8988T (cell line): ENCODE measurements at regions not wholly inside any gene's neighbourhood (a gene's known extent, or its start where the extent isn't known, plus 50 kb on each side); places are given as distances from the start of the nearest gene placed in this dataset.
"Not testable (repeated sequence)": the region's sequence is repeated elsewhere in the genome, so short reads cannot be mapped to it uniquely, and the experiment has no call there.

Source experiments
- DNase-seq: peaks from one replicate; pipeline ENCODE4 v3.0.0; 2011

DNA sequence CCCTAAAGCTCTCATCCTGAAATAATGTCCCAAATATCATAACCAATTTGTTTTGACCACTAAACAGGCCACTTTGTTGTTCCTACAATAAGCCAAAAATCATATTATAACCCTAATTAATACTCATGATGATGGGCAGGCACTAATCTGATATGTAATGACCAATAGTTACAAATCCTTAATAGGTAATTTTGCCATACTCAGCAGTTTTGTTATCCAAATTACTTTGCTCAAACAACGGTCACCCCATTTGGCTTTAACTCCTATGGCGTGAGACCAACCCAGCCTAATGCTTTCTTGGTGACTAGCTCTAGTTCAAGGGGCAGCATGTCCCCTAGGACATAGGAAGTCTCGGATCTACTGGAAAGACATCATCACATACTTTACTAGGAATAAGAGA is 123.2 kb upstream of the ID4 start:
- no peak for DNase-seq

DNA sequence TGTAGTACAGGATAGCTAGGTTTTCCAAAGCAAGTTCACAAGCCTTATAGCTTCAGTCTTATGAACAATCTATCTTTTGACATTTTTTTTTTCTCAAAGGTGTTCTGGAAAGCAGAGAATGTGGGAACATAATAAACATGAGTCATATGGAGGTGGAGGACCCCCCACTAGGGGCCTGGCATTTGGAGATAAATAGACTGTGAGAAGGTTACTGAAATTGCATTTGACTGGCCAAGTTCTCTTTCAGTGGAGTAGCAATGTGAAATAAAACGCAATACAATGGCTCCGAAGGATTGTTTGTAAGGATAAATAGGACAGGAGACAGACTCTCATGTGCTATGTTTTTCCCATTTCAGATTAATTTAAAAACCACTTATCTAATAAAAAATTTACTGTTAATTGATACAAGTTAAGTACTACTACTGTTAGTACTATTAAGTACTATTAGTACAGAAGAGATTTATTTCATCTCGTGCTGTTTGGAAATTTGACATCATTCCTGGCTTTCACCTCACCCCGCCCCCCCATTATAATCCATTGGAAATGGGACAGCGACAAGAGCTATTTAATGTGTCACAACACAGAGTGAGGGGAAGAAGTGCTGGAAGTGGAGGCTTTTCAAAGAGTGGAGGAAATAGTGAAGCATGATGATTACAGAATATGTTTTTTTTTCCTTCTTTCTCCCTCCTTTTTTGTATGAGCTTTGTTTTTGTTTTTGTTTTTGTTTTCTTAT is 122.6 kb upstream of the ID4 start:
- no peak for DNase-seq

DNA sequence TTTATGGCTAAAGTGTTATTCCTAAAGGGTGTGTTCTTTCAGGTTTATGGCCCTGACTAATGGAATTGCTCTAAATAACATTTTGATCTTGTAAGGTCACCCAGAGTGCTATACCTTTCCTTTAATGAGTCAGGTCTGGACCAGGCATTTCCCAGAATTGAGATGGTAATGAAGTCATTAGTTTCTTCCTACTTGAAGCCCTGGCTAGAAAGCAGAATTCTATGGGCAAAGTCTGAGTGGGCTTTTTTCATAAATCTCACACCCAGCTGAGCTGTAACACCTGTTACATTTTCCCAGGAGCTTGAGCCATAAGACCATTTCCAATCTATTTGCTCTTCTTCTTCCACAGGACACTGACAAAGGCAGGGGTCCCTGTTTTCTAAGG is 122.0 kb upstream of the ID4 start:
- no peak for DNase-seq

DNA sequence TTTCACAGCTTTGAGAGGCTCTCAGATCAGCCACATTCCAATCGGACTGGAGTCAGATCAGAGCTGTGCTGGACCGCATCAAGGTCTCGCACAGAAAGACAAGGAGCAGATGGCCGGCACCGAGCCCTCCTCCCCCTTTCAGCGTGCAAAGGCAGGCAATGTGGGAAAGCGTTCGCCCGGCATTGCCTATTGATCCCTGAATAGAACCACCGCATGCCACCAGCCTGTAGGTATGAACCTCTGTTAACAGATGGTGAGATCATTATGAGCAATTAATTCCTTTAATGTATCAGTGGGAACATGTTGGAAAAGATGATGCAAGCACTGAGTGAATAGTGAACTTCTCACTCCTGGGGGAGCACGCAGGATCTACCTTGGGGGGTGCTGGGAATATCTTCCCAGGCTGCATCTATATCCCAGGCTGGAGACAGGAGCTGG is 117.5 kb upstream of the ID4 start:
- no peak for DNase-seq

DNA sequence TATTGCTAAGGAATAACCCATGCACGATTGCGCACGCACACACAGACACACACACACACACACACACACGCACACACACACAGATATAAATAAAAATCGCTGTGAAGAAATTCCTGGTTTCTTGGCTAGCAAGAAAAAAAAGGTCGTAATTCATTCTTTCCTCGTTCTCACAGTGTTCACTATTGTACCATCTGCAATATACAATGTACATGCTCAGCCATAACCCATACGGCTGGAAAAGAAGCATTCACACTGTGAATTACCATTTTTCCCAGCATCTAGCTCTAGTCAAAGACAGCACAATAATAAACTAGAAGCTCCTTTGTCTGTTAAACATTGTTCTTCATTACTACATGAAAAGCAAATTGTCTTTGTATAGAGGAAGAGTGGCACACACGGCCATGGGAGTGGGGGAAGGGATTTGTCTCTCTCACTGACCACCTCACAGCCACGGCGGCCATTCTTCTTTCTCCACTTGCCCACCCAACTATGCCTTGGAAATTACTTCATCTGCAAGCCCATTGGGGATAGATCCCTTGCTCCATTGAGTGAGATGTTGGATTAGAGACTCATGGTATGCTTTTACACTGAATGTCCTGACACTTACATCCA is 115.3 kb upstream of the ID4 start:
- no peak for DNase-seq

DNA sequence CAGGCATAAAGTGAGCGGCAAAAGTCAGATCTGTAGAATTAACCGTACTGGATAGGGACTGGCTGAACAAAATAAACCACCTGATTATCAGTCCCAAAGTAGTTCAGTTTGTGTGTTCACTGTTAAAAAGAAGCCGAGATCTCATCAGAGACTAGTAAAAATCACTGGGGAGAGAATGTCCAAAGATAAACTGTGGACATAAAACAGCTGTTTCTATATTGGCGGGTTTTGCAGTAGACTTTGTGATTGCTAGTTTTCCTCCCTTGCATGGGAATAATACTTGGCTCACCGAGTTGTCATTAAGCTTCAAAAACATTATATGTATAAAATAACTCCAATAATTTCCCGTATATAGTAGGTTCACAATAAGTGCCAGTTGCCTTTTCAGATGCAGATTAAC is 114.2 kb upstream of the ID4 start:
- no peak for DNase-seq

DNA sequence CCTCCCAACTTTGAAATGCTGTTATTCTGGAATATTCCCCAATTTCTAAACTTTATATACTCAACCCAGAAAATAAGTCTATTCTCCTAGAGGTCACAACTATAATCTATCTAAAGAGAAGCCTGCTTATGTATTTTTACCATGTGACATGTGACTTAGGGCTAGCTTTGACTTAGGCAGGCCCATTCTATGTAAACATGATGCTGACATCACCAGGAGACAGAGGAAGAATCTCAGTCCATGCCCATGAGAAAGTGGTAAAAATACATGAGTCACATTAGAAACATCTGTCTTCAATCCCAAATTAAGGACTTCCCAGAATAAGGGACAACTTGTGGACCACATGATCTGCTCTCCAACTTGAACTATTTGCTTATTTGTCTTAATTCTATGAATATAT is 113.6 kb upstream of the ID4 start:
- DNase-seq = no peak

DNA sequence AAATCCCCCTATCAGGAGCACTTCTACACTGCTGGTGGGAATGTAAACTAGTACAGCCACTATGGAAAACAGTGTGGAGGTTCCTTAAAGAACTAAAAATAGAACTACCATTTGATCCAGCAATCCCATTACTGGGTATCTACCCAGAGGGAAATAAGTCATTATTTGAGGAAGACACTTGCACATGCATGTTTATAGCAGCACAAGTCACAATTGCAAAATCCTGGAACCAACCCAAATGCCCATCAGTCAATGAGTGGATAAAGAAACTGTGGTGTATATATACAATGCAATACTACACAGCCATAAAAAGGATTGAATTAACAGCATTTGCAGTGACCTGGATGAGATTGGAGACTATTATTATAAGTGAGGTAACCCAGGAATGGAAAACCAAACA is 111.7 kb upstream of the ID4 start:
- not testable (repeated sequence) for DNase-seq

DNA sequence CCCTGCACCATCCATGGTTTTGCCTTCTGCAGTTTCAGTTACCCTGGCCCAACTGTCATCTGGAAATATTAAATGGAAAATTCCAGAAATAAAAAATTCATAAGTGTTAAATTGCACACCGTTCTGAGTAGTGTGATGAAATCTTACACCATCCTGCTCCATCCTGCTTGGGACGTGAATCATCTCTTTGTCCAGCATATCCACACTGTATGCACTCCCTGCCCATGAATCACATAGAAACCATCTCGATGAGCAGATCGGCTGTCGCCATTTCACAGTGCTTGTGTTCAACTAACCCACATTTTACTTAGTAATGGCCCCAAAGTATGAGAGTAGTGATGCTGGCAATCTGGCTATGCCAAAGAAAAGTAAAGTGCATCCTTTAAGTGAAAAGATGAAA is 105.9 kb upstream of the ID4 start:
- no peak for DNase-seq

DNA sequence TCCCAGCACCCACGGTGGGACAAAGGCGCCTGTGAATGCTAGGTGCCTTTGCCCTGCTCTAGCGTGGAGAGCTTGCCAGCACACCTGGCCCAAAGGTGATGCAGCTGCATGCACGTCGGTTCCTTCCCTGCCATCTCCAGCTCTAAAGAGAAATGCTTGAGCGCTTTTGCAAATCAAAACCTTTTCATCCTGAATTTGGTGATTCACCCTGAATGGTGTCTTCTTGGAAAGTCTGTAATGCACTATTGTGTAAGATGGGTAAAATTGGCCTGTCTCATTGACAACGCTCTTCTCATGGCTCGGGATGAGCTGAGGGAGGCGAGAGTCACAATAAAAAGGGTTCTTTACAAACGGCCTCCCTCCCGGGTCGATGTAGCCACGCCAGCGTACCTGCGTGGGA is 103.1 kb upstream of the ID4 start:
- DNase-seq = no peak

DNA sequence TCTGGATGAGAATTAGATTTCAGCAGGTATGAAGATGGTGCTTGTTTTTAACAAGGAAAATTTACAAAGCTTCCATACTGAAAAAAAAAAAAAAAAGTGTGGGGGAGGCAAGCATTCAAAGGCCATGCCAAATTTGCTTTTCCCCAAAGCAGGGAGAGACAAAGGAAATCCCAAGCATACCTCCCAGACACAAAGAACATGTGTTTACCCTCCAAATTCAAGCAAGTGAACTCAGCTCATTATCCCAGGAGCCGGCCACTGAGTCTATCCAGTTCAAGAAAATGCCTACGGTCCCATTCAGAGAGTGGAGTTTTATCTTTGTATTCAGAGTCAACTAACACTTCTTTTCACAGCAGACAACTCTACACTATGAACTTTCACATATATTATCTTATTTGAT is 102.7 kb upstream of the ID4 start:
- DNase-seq = no peak

DNA sequence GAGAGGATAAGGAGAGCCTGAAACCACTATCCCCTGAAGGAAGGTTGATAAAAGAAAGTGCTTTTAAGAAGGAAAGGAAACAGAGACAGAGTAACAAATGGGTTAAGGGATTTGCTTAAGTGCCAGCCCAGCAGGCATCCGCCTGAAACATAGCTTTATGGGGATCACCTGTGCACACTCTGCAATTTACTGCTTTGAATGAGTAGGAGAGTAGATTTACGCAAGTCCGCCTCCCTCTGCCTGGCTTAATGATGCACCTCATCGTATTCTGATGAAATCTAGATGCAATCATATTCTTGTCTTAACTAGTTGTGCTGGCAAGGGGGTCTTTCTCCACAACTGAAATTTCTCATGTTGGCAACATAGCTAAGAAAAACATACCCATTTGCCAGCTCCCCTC is 101.1 kb upstream of the ID4 start:
- no peak for DNase-seq

DNA sequence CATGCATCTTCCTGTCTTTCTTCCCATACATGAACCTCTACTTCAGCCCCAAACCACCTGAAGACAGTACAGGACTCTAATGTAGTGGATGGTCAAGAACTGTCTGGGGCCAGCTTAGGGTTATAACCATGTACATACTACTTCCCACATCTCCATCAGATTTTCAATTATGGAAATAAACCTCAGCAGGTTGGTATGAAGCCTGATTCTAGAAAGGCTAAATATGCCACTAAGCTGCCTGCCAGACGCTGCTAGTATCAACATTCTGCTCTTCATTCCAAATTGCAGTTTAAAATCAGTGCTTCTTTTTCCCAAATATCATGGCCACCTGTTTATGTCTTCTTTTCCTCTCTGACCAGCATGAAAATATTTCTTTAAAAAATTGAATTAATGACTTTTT is 99.2 kb upstream of the ID4 start:
- no peak for DNase-seq

DNA sequence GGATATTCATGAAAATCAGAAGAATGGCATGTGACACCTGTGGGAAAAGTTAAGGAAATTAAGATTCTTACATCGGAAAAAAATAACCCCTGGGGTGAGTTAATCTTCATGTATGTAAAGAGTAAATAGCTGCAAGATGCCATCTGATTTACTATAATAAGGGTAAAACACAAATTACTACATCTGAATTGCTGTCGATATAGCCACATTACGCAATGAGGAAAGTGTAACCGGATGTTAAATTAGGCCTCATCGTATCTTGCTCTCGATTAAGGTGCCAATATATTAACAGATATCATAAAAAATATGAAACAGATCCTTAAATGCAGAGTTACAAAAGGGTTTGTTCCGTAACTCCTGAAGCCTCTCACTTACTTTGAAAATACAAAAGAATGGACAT is 87.4 kb upstream of the ID4 start:
- DNase-seq = no peak

DNA sequence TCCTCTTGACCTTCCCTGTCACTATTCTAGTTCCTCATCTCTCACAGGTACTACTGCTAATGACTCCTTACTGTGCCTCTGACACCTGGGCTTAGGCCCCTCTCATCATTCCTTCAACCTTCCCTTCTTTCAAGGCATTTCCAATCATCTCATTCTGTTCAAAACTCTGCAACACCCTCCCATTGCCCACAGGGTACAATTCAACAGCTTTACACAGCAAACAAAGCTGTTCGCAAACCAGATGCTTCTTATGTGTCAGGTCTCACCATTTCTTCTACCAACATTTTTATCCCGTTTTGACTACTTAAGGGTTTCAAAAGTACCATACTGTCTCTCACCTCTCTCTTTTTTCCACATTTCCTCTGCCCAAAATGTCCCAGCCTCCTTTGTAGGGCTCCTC is 84.4 kb upstream of the ID4 start:
- no peak for DNase-seq

DNA sequence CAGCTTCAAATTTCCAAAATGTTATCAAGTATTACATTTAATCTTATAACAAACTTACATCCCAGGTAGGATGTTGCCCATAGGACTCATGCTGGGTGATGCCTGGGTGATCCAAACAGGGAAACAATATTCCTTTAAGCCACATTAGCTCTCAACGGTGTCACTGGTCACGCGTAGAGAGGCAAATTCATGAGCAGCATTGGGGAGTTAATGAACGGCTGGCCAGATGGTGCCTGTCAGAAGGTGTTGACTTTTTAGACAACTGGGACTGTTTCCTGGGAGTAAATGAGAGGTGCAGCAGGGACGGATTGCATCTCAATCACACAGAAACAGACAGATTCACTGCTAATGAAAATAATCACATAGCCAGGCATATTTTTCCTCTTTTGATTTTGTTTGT is 83.3 kb upstream of the ID4 start:
- DNase-seq = no peak

DNA sequence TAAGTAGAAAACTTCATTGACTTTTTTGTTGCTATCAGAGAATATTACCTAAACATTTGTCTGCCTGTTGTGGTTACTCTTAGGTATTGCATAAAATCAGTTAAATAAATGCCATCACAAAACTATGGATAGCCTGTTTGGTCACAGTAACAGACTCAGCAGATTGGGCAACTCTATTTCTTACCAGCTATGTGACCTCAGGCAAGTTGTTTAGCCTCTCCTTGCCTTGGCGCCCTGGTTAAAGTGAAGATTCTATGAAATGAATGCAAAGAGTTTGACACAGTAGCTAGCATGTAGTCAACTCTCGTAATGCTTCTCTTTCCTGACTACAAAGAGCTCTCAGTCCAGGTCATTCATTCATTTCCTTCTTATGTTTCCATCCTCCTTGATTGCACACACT is 82.5 kb upstream of the ID4 start:
- DNase-seq = no peak

DNA sequence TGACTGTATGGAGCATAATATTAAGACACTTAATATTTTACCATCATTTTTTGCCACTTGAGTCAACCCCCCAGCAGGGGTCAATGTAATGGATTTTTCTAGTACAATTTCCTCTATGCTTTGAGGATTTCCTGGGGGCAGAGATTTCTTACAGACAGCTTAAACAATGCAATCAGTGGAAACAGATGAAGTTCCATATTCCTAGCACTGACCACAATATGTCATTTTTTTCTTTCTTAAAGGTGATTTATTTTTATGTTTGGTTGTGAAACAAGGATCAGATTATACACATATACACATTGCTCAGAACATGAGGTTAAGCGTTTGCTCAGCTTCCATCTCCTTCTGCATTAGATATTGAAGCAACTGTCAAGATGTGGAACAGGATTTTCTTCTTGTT is 82.0 kb upstream of the ID4 start:
- DNase-seq = no peak

DNA sequence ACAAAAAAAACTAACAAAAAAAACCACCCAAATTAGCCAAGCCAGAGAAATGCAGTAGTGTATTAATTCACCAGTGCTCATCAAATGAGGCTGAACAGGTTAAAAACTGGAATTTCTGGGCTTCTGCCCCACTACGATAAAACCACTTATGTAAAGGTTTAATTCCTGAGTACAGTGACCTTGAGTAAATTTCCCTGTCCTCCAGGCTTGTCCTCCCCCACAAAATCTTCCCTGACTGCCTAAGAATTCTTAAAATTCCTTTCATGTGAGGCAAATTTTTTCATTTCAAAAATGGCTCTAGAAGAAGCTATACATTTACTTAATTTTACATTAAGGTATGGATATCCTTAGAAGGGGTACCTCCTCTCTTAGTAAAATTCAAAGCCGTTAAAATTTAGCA is 80.1 kb upstream of the ID4 start:
- no peak for DNase-seq

DNA sequence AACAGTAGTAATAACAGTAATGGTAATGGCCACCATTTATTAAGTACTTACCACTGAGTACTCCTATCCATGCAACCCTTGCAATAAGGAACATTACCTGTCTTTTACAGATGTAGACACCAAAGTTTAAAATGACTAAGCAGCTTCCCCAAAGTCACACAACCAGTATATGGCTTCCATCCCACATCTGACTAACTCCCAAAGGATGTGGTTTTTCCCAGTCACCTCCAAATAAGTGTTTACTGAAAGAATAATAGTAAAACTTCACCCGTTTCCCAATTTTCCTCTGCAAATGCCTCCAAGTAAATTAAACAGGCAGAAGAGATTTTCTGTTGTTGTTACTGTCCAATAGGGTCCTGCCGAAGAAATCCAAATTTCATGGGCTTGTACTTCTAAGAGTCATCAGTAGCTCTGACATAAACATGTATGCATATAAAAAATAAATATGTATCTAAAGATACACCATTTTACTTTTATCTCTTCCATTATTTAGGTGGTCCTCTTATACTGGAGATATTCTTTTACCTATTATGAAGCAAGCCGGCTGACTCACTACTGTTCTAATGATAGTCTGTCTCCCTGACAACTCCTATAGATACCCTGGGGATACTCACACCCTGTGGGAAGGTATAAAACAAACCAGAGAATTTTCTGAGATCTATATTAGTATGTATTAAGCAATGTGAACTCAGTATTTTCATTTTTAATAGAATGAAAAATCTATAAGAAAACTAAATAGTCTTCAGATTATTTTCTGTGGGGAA is 77.9 kb upstream of the ID4 start:
- no peak for DNase-seq

DNA sequence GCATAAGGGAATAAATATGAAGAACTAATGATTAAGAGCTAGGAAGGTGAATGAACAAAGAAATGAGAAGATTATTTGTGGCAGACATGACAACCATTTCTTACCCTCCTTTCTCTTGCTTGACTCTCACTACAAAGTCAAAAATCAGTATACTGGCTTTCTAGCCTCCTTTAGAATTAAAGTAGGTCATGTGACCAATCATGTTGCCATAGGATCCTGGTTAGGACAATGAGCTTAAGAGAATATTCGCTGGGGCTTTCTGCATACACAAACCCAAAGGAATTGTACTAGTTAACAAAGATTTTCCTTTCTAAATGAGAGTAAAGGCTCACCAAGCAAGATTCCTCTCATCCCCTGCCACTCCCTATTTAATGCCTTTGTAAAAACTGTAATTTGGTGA is 76.0 kb upstream of the ID4 start:
- DNase-seq = no peak

DNA sequence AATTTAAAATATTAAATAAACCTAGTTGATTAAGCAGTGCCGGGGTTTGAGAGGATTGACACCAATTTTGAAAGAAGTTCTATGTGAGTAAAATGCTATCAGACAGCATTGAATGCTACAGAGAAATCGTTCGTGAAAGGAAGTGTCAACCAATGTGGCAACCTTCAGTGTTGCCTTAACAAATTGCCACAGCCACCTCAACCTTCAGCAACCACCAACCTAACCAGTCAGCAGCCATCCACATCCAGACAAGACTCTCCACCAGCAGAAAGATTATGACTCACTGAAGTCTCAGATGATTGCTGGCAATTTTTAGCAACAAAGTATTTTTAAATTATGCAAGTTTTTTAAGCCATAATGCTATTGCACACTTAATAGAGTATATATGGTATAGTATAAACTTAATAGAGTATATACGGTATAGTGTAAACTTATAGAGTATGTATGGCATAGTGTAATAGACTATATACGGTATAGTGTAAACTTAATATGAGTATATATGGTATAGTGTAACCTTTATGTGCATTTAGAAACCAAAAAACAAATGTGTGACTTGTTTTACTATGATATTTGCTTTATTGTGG is 65.3 kb upstream of the ID4 start:
- no peak for DNase-seq

DNA sequence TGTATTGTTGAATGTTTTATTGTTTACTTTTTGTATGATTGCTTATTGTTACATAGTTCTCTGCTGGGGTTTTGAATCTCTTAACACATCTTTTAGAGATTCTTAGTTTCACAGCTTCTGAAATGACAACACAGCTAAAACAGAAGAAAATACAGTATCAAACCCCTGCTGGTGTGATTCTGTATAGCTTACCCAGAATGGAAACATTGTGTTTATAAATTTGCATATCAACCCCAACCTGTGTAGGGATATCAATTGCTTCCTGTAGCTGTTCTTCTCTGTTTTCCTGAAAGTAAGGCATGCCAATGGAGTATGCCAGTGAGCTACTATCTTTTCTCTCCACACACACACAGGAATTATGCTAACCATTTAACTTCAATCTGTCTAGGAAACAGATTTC is 64.3 kb upstream of the ID4 start:
- no peak for DNase-seq

DNA sequence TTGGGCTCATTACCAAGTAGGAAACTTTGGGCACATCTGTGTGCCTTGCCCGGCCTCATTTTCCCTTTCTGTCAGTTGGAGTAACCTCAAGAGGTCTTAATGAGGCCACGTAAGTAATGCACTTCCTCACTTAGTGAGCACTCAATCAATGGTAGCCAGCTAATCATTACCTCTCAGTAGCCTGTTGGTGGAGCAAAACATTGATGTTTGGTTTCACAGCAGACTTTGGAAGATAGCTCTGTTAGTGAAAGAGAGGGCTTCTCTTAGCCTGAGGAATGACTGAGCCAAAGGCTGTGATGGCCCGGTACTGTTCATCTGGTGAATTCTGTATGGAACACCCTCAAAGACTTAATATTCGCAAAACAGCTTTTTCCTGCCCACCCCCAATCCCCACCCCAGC is 55.9 kb upstream of the ID4 start:
- no peak for DNase-seq
